T-helper 1 cell treated with Interleukin-12 subunit alpha and Interleukin-12 subunit beta and Interleukin-4 antibody, amounts not matched to agents 30 ng/mL and 1 ng/mL, for 36 hours (primary cell): ENCODE measurements at regions not wholly inside any gene's neighbourhood (a gene's known extent, or its start where the extent isn't known, plus 50 kb on each side); places are given as distances from the start of the nearest gene placed in this dataset.

Source experiments
- intact Hi-C: fragments of 100-400 bp; cut with micrococcal nuclease; formaldehyde crosslinking; loops from one replicate; pipeline ENCODE4 v1.15.1; 2024

DNA sequence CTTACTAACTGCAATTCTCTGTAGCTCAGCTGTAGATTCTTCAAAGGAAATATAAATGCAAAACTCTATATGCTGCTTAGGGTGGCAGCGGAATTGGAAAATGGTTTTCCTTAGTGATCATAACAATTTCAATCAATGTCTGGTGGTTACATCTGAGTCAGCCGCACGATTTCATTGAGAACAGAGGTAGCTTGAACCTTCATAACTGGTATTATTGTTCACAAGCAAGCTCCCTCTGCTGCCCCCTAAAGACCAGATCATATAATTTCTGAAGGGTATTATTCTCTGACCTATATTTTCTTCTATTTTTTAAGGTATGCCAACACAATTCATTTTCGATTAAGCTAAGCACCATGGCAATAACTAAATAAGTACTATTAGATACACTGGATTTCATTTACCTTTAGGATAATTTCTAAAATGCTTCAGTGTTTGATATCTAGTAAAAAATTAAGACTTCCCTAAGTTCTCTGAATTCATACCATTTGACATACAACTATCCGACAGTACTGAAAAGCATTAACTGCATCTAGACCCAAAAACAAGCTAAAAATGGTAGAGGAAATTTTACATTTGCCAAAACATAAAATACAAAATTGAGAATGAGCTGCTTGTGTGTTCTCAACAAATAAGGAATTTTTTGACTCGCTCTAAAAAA, 181.1 kb upstream of the SPEF2 start:
- intact Hi-C loops, result loop anchor here (5.0 kb wide), 1 partner anchor 491 kb away; no protein-coding TSS in a partner anchor

DNA sequence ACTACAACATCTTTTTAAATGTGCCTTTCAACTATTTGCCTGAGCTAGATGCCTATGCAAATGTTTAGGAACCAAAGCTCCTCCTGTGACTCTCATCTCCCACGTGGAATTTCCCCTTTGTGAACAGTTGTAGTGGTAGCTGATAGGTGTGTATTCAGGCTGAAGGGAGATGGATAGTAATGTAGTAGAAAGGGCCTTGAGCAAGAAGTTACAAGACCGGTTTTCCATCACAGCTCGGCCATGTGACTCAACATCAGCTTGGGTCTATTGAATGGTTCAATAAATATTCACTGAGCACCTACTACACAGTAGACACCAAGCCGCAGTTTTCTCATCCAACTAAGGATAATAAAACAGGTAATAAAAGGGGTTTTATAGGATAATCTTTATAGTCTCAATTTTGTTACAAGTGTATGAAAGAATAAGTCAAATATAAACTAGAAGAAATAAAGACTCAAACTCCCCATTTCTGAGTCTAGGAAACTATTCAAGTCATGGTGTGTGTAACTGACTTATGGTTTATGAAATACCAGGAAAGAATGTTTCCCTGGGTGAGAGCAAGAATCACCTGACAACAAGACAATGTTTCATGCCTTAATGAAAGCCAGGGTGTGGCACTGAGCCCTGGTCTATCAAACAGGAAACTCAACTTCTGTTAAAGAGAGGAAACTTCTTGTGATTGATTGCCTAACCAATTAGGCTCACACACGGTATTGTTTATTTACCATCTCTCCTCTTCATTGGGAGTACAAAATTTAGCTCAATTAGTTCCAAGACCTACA, 187.1 kb upstream of the SPEF2 start:
- intact Hi-C loops, result no loop called here

DNA sequence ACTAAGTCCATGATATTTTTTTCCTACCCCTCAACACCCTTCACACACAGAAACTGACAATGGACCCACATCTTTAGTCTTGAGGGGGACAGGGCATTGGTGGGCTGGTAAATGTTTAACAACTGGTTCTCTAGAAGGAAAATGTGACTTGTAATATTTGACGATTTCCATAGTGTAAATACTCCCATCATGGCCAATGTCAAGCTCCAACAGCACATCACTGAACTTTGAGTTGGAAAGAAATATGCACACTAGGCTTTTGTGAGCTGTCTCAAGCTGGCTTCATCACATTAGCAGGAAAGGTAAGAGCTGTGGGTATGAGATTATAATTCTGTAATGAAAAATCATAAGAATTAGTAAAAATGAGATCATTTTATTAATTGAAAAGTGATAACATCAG, 189.9 kb upstream of the PRLR start:
- intact Hi-C loops, result no loop called here

- intact Hi-C loops, result no loop called here
These were observed 186.8 kb upstream of the PRLR start for GRCh38 chr5:35417040-35417439.

- intact Hi-C loops, result no loop called here
These were observed 186.1 kb upstream of the PRLR start for GRCh38 chr5:35416217-35416988.

DNA sequence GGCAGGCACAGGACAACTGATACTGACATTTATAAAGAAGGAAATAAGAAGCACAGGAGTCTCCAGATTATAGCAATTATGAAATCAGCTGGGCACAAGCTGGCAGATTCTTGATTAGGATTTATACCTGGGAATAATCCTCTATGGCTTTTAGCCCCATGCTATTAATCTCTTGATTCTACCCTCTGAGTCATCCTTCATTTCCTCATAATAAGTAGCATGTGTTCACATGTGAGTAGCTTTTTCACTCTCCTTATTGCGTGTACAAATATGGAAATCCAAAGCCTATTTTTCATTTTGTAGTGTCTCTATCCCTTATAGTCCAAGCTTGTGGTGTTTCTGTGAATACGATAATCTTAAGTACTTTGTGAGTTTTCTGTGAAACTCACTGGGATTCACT, 185.0 kb upstream of the PRLR start:
- intact Hi-C loops, result no loop called here

DNA sequence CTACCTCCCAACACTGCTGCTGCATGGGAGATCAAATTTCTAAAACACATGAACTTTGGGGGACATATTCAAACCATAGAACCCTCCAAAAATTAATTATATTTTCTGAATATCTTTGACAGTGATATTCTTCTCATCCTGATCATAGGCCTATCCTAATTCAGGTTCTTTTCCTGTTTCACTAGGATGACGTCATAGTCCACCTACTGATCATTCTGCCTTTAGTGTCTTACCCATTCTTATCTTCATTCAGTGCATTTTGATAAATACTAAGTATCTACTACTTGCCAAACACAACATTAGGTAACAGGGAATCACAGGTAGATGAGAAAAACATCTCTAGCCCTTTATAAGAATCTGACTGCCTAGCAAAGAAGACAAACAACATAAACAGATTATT, 179.1 kb upstream of the PRLR start:
- intact Hi-C loops, result no loop called here

GRCh38 chr5:35408146-35408545, 177.9 kb upstream of the PRLR start:
- intact Hi-C loops, result no loop called here

DNA sequence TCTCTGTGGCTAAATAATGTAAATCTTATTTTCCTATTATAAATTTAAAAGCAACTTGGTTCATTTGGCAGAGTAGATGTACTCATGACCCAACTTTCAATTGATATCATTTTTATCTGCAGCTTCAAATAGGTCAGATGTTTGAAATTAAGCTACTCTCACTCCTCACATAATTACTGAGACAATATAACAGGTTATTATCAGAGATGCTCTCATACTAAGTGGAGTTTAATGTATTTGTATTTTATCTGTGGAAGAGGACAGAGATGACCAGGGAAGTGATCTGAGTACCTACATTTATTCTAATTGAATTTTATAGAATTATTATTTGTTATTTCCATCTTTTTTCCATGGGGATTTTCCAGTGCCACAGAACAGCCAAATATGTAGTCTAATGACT, 177.4 kb upstream of the PRLR start:
- intact Hi-C loops, result no loop called here

DNA sequence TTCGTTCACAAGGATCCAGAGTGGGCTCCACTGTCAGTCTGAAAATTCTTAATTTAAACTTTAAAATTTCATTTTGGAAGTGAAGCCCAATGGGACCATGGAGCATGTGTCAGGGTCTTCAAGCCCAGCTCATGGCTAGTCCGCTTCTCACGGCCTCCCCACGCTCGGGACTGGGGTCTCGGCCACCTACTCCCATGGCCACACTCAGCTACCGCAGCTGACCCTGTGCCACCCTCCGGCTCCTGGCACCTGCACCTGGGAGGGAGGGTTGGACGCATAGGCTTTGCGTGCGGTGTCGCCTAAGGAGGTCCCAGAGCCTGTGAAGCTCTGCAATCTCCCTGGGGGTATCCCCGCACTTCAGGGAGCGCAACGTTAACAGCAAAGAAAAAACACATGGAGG, 175.7 kb upstream of the PRLR start:
- intact Hi-C loops, result no loop called here

DNA sequence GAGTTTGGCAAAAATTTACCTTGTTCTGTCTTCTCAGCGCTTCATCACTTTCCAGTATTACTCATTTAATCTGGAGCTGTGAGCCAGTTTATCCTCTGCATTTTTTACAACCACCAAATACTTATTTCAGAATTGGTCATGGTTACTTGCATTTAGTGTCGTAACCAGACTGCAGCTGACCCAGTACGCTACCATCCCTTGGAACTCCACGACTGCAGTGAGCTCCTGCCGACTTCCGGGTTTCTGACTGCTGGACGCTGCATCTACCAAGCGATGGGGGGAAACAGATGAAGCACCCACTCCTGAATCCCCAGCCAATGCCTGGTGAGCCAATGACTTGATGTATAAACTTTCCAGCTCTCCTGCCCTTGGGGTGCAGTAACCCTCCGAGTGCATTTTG, 174.4 kb upstream of the PRLR start:
- intact Hi-C loops, result no loop called here

DNA sequence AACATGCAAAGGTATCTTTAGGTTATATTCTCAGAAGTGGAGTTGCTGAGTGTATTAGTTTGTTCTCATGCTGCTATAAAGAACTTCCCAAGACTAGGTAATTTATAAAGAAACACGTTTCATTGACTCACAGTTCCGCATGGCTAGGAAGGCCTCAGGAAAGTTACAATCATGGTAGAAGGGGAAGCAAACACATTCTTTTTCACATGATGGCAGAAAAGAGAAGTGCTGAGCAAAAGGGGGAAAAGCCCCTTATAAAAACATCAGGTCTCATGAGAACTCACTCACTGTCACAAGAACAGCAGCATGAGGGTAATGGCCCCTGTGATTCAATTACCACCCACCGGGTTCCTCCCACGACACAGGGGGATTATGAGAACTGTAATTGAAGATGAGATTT, 163.6 kb upstream of the PRLR start:
- intact Hi-C loops, result no loop called here

DNA sequence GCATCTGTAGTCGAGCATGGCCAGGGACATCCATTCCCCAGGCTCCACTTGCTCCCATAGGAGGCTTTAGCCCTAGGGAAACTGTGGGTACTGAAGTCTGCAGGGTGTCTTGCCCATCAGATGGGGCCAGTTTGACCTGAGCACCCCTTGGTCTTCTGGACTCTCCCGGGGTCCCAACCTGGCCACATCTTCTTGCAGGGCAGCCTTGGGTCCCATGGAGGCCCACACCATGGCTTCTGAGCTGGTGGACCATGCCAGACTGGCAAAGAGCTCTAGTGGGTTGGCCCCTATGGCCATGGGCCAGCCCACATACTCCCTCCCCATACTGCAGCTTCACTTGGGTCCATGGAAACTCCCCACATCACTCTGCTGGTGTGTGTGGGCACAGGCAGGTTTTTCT, 154.4 kb upstream of the PRLR start:
- intact Hi-C loops, result no loop called here

DNA sequence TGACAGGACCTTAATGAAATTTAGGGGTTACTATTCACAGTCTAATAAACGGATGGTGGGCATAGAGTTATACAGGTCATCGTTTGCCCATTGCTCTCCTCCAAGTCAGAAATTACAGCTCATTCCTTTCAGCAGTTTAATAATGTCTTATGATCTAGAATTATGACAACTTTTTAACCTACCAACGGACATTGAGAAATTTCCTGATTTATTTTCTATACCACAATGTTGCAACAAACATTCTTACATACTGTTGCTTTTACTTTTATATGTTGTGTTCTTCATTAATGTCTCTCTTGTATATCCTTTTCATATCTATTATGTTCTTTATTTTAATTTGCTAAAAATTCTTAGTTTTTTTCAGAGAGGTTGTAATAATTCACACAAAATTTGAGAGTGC, 152.8 kb upstream of the PRLR start:
- intact Hi-C loops, result no loop called here

DNA sequence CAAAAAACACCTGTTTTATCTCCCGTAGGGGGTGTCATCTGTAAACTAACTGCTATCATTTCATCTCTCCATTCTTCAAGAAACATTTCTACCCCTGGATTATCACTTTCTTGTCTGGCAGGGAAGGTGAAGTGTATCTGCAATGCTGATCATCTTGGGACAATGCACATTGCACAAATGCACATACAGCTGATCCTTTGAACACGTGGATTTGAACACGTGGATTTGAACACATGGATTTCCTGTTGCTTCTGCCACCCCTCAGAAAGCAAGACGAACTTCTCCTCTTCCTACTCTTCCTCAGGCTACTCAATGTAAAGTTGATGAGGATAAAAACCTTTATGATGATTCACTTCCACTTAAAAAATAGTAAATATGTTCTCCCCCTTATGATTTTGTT, 147.4 kb upstream of the PRLR start:
- intact Hi-C loops, result no loop called here

GRCh38 chr5:35374584-35374983, 144.3 kb upstream of the PRLR start:
- intact Hi-C loops, result no loop called here

DNA sequence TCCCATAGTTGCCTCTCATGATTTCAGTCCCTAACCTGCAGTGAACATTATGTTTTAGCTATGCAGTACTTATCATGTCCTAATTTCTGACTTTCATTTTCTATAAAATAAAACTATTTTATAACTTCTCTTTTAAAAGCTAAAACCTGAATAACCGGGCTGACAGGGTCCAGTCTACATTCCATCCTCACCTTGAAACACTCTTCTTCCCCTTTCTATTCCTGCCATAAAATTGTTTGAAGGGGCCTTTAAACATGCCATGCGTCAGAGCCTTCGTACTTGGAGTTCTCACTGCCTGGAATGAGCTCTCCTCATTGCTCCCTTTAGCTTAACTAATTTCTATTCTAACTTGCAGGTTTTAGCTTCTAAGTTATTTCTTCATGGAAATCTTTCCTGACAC, 143.0 kb upstream of the PRLR start:
- intact Hi-C loops, result no loop called here

GRCh38 chr5:35372482-35372881, 142.2 kb upstream of the PRLR start:
- intact Hi-C loops, result no loop called here

- intact Hi-C loops, result no loop called here
These were observed 141.7 kb upstream of the PRLR start for GRCh38 chr5:35371951-35372426.

DNA sequence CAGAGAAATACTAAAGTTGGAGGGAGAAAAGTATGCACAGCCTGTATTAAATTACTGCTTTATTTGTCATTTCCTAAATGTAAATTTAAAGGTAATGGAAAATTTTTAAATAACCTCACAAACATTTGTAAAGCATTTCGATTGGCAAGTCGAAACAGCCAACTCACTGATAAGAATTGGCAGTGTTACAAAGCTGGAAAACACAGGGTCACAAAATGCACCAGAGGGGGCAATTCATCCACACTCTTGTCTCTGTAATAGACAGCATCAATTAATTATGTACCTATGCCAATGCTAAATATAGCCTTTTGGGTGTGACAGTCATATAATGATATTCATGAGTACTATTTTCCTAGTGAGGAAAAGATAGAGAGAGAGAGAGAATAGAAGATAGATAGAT, 140.6 kb upstream of the PRLR start:
- intact Hi-C loops, result no loop called here

DNA sequence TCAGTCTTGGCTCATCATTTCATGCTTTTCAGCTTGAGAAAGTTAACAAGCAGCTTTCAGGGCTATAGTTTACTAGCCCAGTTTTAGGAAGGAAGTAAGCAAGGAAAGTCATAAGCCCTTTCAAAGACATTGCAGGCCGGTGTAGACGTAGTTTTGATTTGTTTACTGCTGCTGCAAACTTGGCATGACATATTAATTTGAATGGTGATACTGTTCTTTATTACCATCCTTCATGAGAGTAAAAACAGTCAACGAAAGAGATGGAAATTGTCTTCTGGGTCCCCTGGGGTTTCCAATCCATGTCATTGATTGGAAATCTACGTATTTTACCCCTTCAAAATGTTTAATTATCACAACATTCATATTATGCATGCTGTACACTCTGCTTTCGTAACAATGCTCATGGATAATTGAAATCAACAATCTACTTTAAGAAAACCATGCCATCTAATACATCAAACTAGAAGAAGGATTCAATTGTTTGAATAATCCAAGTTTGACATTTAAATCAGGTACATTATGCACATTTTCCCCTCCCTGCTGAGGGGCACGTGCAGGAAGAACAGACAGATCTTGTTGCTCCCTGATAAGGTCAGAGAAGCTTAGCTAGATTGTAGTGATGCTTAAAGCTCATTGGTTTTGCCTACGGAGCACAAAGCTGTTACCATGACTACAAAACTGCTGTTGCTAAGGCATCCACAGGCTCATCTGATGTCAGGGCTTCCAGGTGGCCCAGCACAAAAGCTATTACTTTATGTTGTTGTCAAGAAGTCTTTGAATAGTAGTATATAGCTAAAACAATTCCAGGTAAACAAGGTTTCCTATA, 139.9 kb upstream of the PRLR start:
- intact Hi-C loops, result no loop called here
